ENCODE measurements at regions not wholly inside any gene's neighbourhood (a gene's known extent, or its start where the extent isn't known, plus 50 kb on each side); places are given as distances from the start of the nearest gene placed in this dataset.

GRCh38 chr19:29111576-29111975 lies 101.4 kb downstream of the UQCRFS1 start:
- no peak overlapping the region for H3K27ac Mint-ChIP-seq
- H3K9me3 Mint-ChIP-seq (ENCODE audit: low read depth), result no peaks in the 10 kb centered on the region
- peaks cover 4% of the 10 kb centered on the region for H3K27me3 Mint-ChIP-seq
- no peaks in the 10 kb centered on the region for H3K36me3 Mint-ChIP-seq
- no peak overlapping the region for H3K4me3 Mint-ChIP-seq
- H3K4me1 Mint-ChIP-seq (ENCODE audit: low read depth), result no peaks in the 10 kb centered on the region

GRCh38 chr19:29107831-29108230 lies 105.1 kb downstream of the UQCRFS1 start:
- Mint-ChIP-seq H3K9me3 (ENCODE audit: low read depth) (no peaks in the 10 kb centered on the region), H3K4me1 (ENCODE audit: low read depth) (no peaks in the 10 kb centered on the region), H3K36me3 (no peaks in the 10 kb centered on the region), H3K4me3 (no peak overlapping the region), H3K27ac (no peak overlapping the region), H3K27me3 (peaks cover 4% of the 10 kb centered on the region)

DNA sequence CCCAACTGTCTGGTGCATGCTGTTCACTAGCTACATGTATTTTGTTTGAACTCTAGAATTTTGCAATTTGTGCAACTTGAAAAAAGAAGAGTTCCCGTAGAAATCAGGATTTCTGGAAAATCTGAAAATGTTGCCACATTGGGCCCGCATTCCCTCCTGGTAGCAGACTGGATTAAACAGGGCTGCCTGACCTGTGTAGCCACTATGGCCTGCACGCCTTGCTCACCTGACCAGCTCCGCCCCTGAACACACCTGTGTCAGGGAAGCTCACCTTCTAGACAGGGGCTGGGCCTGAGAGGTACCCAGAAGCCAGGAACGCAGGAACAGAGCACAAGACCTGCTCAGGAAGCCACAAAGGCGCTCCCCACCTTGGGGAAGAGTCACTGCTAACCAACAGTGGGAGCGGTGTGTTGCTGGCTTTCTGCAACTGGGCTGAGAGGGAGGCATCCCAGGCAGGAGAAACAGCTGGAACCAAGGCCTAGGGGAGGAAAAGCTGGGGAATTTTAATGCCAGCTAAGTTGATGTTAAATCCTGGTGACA lies 106.5 kb downstream of the UQCRFS1 start:
- no peaks in the 10 kb centered on the region for H3K4me1 Mint-ChIP-seq (ENCODE audit: low read depth)
- no peak overlapping the region for H3K27ac Mint-ChIP-seq
- no peaks in the 10 kb centered on the region for H3K36me3 Mint-ChIP-seq
- H3K4me3 Mint-ChIP-seq, result no peak overlapping the region
- no peaks in the 10 kb centered on the region for H3K9me3 Mint-ChIP-seq (ENCODE audit: low read depth)
- H3K27me3 Mint-ChIP-seq, result peaks cover 4% of the 10 kb centered on the region

DNA sequence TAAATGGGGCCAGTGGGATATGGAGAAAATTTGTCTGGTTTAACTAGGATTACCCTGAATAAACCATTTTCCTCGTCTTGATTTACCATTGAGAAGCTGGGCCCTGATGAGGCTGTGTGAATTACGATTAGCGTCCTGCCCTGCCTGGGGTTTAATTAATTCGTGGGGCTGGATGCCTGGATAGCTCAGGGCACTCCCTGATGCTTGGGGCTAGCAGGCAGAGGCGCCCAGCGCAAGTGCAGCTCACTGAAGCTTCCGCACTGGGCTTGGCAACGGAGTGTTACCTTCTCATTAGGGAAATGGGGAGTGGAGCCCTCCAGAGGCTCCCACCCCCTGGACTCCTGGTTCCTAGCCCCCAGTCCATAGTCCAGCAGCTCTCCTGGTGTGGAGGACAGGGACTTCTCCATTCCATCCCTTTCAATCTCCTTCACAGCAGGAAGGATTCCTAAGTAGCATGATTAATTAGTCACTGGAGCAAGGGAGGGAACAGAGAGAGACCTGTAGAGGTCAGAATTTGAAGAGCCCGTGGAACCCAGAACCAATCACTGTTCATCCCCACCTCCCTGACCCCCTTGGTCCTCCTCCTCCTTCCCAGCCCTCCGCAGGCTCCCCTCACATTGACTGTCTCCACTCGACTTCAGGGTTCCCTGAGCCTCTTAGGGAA lies 107.2 kb downstream of the UQCRFS1 start:
- no peak overlapping the region for H3K27ac Mint-ChIP-seq
- no peaks in the 10 kb centered on the region for H3K36me3 Mint-ChIP-seq
- no peaks in the 10 kb centered on the region for H3K4me1 Mint-ChIP-seq (ENCODE audit: low read depth)
- H3K9me3 Mint-ChIP-seq (ENCODE audit: low read depth), result no peaks in the 10 kb centered on the region
- H3K27me3 Mint-ChIP-seq, result peaks cover 4% of the 10 kb centered on the region
- no peak overlapping the region for H3K4me3 Mint-ChIP-seq

GRCh38 chr19:29104605-29105241 lies 108.2 kb downstream of the UQCRFS1 start:
- no peaks in the 10 kb centered on the region for H3K9me3 Mint-ChIP-seq (ENCODE audit: low read depth)
- H3K27me3 Mint-ChIP-seq, result peaks cover 4% of the 10 kb centered on the region
- H3K4me1 Mint-ChIP-seq (ENCODE audit: low read depth), result no peaks in the 10 kb centered on the region
- no peak overlapping the region for H3K4me3 Mint-ChIP-seq
- no peak overlapping the region for H3K27ac Mint-ChIP-seq
- no peaks in the 10 kb centered on the region for H3K36me3 Mint-ChIP-seq

GRCh38 chr19:29098863-29099481 lies 114.0 kb downstream of the UQCRFS1 start:
- Mint-ChIP-seq H3K4me3 (no peak overlapping the region), H3K27me3 (no peaks in the 10 kb centered on the region), H3K9me3 (ENCODE audit: low read depth) (no peaks in the 10 kb centered on the region), H3K4me1 (ENCODE audit: low read depth) (no peaks in the 10 kb centered on the region), H3K27ac (no peak overlapping the region), H3K36me3 (no peaks in the 10 kb centered on the region)

DNA sequence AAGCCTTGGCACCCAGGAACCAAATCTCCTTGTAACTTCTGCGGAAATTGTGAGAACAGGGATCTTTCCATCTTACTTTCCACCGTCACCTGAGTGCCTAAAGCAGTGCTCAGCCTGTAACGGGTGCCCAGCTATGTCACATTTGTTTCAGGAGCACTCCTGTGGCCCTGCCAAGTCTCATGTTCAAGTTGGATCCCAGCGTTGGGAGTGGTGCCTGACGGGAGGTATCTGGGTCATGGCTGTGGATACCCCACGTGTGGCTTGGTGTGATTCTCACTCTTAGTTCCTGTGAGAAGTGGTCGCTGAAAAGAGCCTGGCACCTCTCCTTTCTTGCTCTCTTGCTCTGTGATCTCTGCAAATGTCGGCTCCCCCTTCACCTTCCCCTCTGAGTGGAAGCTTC lies 114.9 kb downstream of the UQCRFS1 start:
- Mint-ChIP-seq H3K27ac (no peak overlapping the region), H3K4me1 (ENCODE audit: low read depth) (no peaks in the 10 kb centered on the region), H3K9me3 (ENCODE audit: low read depth) (no peaks in the 10 kb centered on the region), H3K36me3 (no peaks in the 10 kb centered on the region), H3K4me3 (no peak overlapping the region), H3K27me3 (no peaks in the 10 kb centered on the region)

- H3K27ac Mint-ChIP-seq, result no peak overlapping the region
- no peaks in the 10 kb centered on the region for H3K4me1 Mint-ChIP-seq (ENCODE audit: low read depth)
- no peaks in the 10 kb centered on the region for H3K27me3 Mint-ChIP-seq
- no peaks in the 10 kb centered on the region for H3K36me3 Mint-ChIP-seq
- no peaks in the 10 kb centered on the region for H3K9me3 Mint-ChIP-seq (ENCODE audit: low read depth)
- H3K4me3 Mint-ChIP-seq, result no peak overlapping the region
Observed at GRCh38 chr19:29096896-29097295, 116.1 kb downstream of the UQCRFS1 start.

- Mint-ChIP-seq H3K4me3 (no peak overlapping the region), H3K36me3 (no peaks in the 10 kb centered on the region), H3K9me3 (ENCODE audit: low read depth) (no peaks in the 10 kb centered on the region), H3K27ac (no peak overlapping the region), H3K27me3 (no peaks in the 10 kb centered on the region), H3K4me1 (ENCODE audit: low read depth) (no peaks in the 10 kb centered on the region)
Observed at GRCh38 chr19:29093553-29093908, 119.4 kb downstream of the UQCRFS1 start.

DNA sequence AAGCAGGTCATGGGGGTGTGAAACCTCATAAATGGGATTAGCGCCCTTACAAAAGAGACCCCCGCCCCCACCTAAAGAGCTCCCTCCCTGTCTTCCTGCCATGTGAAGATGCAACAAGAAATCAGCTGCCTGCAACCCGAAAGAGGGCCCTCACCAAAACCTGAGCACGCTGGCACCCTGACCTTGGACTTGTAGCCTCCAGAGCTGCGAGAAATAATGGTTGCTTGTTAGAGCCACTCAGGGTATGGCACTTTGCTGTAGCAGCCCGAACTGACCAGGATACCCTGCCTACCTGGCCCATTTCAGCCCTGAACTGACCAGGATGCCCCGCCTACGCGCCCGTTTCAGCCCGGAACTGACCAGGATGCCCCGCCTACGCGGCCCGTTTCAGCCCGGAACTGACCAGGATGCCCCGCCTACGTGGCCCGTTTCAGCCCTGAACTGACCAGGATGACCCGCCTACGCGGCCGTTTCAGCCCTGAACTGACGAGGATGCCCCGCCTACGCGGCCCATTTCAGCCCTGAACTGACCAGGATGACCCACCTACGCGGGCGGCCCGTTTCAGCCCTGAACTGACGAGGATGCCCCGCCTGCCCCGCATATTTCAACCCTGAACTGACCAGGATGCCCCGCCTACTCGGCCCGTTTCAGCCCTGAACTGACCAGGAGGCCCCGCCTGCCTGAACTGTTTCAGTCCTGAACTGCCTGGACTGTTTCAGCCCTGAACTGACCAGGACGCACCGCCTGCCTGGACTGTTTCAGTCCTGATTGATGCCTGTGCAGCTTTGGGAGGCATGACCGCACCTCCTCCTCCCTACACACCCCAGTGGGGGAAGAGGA lies 120.0 kb downstream of the UQCRFS1 start:
- Mint-ChIP-seq H3K4me1 (ENCODE audit: low read depth) (no peaks in the 10 kb centered on the region), H3K27me3 (no peaks in the 10 kb centered on the region), H3K36me3 (no peaks in the 10 kb centered on the region), H3K27ac (no peak overlapping the region), H3K9me3 (ENCODE audit: low read depth) (no peaks in the 10 kb centered on the region), H3K4me3 (no peak overlapping the region)

GRCh38 chr19:29090783-29091526 lies 122.0 kb downstream of the UQCRFS1 start:
- no peaks in the 10 kb centered on the region for H3K9me3 Mint-ChIP-seq (ENCODE audit: low read depth)
- H3K36me3 Mint-ChIP-seq, result no peaks in the 10 kb centered on the region
- H3K27ac Mint-ChIP-seq, result no peak overlapping the region
- H3K27me3 Mint-ChIP-seq, result no peaks in the 10 kb centered on the region
- no peaks in the 10 kb centered on the region for H3K4me1 Mint-ChIP-seq (ENCODE audit: low read depth)
- H3K4me3 Mint-ChIP-seq, result no peak overlapping the region

GRCh38 chr19:29089315-29089870 lies 123.6 kb downstream of the UQCRFS1 start:
- Mint-ChIP-seq H3K9me3 (ENCODE audit: low read depth) (no peaks in the 10 kb centered on the region), H3K27ac (no peak overlapping the region), H3K27me3 (peaks cover 3% of the 10 kb centered on the region), H3K4me3 (no peak overlapping the region), H3K36me3 (no peaks in the 10 kb centered on the region), H3K4me1 (ENCODE audit: low read depth) (no peaks in the 10 kb centered on the region)

- H3K27me3 Mint-ChIP-seq, result peaks cover 3% of the 10 kb centered on the region
- no peak overlapping the region for H3K27ac Mint-ChIP-seq
- no peaks in the 10 kb centered on the region for H3K36me3 Mint-ChIP-seq
- H3K9me3 Mint-ChIP-seq (ENCODE audit: low read depth), result no peaks in the 10 kb centered on the region
- no peak overlapping the region for H3K4me3 Mint-ChIP-seq
- H3K4me1 Mint-ChIP-seq (ENCODE audit: low read depth), result no peaks in the 10 kb centered on the region
Observed at GRCh38 chr19:29088761-29089160, 124.2 kb downstream of the UQCRFS1 start.

GRCh38 chr19:29086646-29087045 lies 126.3 kb downstream of the UQCRFS1 start:
- no peaks in the 10 kb centered on the region for H3K36me3 Mint-ChIP-seq
- no peaks in the 10 kb centered on the region for H3K4me1 Mint-ChIP-seq (ENCODE audit: low read depth)
- H3K27ac Mint-ChIP-seq, result no peak overlapping the region
- H3K27me3 Mint-ChIP-seq, result peaks cover 3% of the 10 kb centered on the region
- H3K9me3 Mint-ChIP-seq (ENCODE audit: low read depth), result no peaks in the 10 kb centered on the region
- H3K4me3 Mint-ChIP-seq, result no peak overlapping the region

All from activated naive CD8-positive, alpha-beta T cell (primary cell).